ENCODE measurements at regions not wholly inside any gene's neighbourhood (a gene's known extent, or its start where the extent isn't known, plus 50 kb on each side); places are given as distances from the start of the nearest gene placed in this dataset.

DNA sequence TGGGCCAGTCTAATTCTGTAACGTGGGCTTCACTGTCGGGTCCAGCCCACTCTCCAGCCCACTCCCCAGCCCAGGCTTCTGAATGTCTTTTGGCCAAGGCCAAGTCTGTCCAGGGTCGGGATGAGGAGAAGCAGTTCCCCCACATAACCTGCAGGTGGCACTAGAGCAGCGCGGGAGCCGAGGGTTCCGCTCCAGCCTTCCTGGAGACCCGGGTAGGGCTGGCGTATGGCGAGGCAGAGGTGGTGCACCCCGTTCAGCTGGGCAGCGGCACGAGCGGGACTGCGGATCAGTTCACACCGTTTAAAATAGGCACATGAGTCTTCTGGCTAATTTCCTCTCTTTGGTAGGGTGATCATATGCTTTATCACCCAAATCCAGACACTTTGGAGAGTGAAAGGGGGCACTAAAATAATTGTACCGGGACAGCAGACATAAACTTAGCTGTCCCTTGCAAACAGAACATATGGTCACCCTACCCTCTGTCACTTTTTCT is 185.9 kb downstream of the MSX2 start:
- H3K4me2 ChIP-seq (ENCODE audit: low read depth, low read length), result no peak overlapping the region
- H3K4ac ChIP-seq (ENCODE audit: low read depth, low read length), result no peak overlapping the region
- BruUV-seq (replicated peaks), result no TSS peak
- intact Hi-C loops (cut with micrococcal nuclease), result loop anchor here (1.0 kb wide), 2 partner anchors 26 to 491 kb away; no protein-coding TSS in a partner anchor
- 42% methylated on average over 2 of the region's 17 CpGs; no CpG with 5 or more reads in 1 of the 2 experiments for WGBS, 2 experiments (ENCODE audit: extremely low coverage in 2 of 2, insufficient read length in 1 of 2)
- H3K9me1 ChIP-seq (ENCODE audit: insufficient read depth, low read length), result no peaks in the 10 kb centered on the region
- dilution Hi-C loops (cut with HindIII; ENCODE audit: low sequenced_read_pairs, unreplicated experiment), result no loop called here
- no peak overlapping the region for H2BK120ac ChIP-seq (ENCODE audit: low read depth, low read length)
- no peak overlapping the region for H3K4me3 ChIP-seq (ENCODE audit: insufficient read depth, low read depth, low read length)
- TF ChIP-seq, protein P1, sequence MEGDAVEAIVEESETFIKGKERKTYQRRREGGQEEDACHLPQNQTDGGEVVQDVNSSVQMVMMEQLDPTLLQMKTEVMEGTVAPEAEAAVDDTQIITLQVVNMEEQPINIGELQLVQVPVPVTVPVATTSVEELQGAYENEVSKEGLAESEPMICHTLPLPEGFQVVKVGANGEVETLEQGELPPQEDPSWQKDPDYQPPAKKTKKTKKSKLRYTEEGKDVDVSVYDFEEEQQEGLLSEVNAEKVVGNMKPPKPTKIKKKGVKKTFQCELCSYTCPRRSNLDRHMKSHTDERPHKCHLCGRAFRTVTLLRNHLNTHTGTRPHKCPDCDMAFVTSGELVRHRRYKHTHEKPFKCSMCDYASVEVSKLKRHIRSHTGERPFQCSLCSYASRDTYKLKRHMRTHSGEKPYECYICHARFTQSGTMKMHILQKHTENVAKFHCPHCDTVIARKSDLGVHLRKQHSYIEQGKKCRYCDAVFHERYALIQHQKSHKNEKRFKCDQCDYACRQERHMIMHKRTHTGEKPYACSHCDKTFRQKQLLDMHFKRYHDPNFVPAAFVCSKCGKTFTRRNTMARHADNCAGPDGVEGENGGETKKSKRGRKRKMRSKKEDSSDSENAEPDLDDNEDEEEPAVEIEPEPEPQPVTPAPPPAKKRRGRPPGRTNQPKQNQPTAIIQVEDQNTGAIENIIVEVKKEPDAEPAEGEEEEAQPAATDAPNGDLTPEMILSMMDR (conservative IDR thresholded peaks at IDR 0.05; ENCODE audit: low read depth, low read length), result peak; percentile 69
- TF ChIP-seq SMC3 (IDR thresholded peaks at IDR 0.05; ENCODE audit: low read depth, low read length), result peak; percentile 43
- peak; percentile 64 for TF ChIP-seq RAD21 (IDR thresholded peaks at IDR 0.05; ENCODE audit: low read length)
- TF ChIP-seq POLR2A (IDR thresholded peaks at IDR 0.05; ENCODE audit: low read depth, low read length), result no peak
- no peak overlapping the region for H2AFZ ChIP-seq (replicated peaks; ENCODE audit: low read length, poor library complexity)
- CTCF ChIA-PET, result interaction anchor here (0.5 to 0.7 kb wide), 2 partner anchors 513 to 558 kb away, joined by 3 to 6 read pairs; no protein-coding TSS in a partner anchor
- no peak overlapping the region for H2BK20ac ChIP-seq (ENCODE audit: low read depth, low read length)
- H3K18ac ChIP-seq (ENCODE audit: low read depth, low read length), result no peak overlapping the region
- no peak overlapping the region for H3K14ac ChIP-seq (replicated peaks; ENCODE audit: low read depth, low read length)
- peak; percentile 100 for ATAC-seq (ENCODE audit: low read depth)
- H3K27ac ChIP-seq (ENCODE audit: insufficient read depth, low read length), result no peak overlapping the region
- no peaks in the 10 kb centered on the region for H3K36me3 ChIP-seq (ENCODE audit: control insufficient read depth, insufficient read depth, low read length)
- no peaks in the 10 kb centered on the region for H3K9me3 ChIP-seq (ENCODE audit: control insufficient read depth, insufficient read depth, low read length)
- in situ Hi-C loops (cut with MboI; ENCODE audit: low sequenced_read_pairs), result no loop called here
- no peak overlapping the region for H3K9ac ChIP-seq (ENCODE audit: low read depth, low read length)
- no peak overlapping the region for H3K23ac ChIP-seq (ENCODE audit: low read depth, low read length)
- no peak overlapping the region for H4K5ac ChIP-seq (ENCODE audit: low read depth, low read length)
- no peaks in the 10 kb centered on the region for H3K4me1 ChIP-seq (ENCODE audit: control insufficient read depth, insufficient read depth, low read length)
- POLR2A ChIA-PET (ENCODE audit: unreplicated experiment), result no interaction called here
- no peak overlapping the region for H4K8ac ChIP-seq (ENCODE audit: low read depth in 2 of 2, low read length in 2 of 2)
- H2AK9ac ChIP-seq (replicated peaks; ENCODE audit: low read depth, low read length, poor library complexity), result no peak overlapping the region
- H4K91ac ChIP-seq (ENCODE audit: insufficient read depth, low read depth, low read length), result no peak overlapping the region
- H4K20me1 ChIP-seq (ENCODE audit: insufficient read depth, low read length), result no peaks in the 10 kb centered on the region
- peak; percentile 18 for DNase-seq
- H3K56ac ChIP-seq (ENCODE audit: extremely low read depth, insufficient read depth, low read length), result no peak overlapping the region
- H2BK15ac ChIP-seq (ENCODE audit: low read depth, low read length), result no peak overlapping the region
- no peak overlapping the region for H2BK5ac ChIP-seq (ENCODE audit: low read depth, low read length, poor library complexity, severe bottlenecking)
- H2AK5ac ChIP-seq (ENCODE audit: low read depth, low read length), result no peak overlapping the region
- no peaks in the 10 kb centered on the region for H3K79me1 ChIP-seq (ENCODE audit: low read depth in 1 of 2, low read length in 2 of 2)
- H3K27me3 ChIP-seq (ENCODE audit: control insufficient read depth, insufficient read depth, low read length), result no peaks in the 10 kb centered on the region
